H9 (cell line): ENCODE measurements at regions not wholly inside any gene's neighbourhood (a gene's known extent, or its start where the extent isn't known, plus 50 kb on each side); places are given as distances from the start of the nearest gene placed in this dataset.

Experiments
- DNase-seq: peaks from one replicate; pipeline ENCODE4 v3.0.0-alpha.2; 2017
- H2AFZ ChIP-seq: one replicate; pipeline ENCODE4 v1.6.1; 2013; ENCODE audit warnings: mild to moderate bottlenecking, low read length, control low read depth, moderate library complexity
- H2AK5ac ChIP-seq: 2 replicates; pipeline ENCODE4 v1.6.1; 2013; ENCODE audit warnings: low read length, control low read depth, mixed read lengths; ENCODE audit not compliant: insufficient read length
- H2BK120ac ChIP-seq: one replicate; pipeline ENCODE4 v1.6.1; 2013; ENCODE audit warnings: low read depth, mild to moderate bottlenecking, low read length, control low read depth, inconsistent platforms; ENCODE audit not compliant: poor library complexity, severe bottlenecking
- H2BK12ac ChIP-seq: 2 replicates; pipeline ENCODE4 v1.6.1; 2013; ENCODE audit warnings: low read length, control low read depth, mixed read lengths, low read depth; ENCODE audit not compliant: insufficient read length
- H2BK15ac ChIP-seq: 2 replicates; pipeline ENCODE4 v1.6.1; 2013; ENCODE audit warnings: low read depth, low read length, control low read depth
- H2BK20ac ChIP-seq: one replicate; pipeline ENCODE4 v1.6.1; 2013; ENCODE audit warnings: low read depth, mild to moderate bottlenecking, low read length, control low read depth, inconsistent platforms; ENCODE audit not compliant: poor library complexity, severe bottlenecking
- H2BK5ac ChIP-seq: 2 replicates; pipeline ENCODE4 v1.6.1; 2013; ENCODE audit warnings: low read length, control low read depth, mixed read lengths; ENCODE audit not compliant: insufficient read length
- H3K14ac ChIP-seq: 2 replicates; pipeline ENCODE4 v1.6.1; 2013; ENCODE audit warnings: low read length, control low read depth; ENCODE audit not compliant: insufficient read depth
- H3K18ac ChIP-seq: 2 replicates; pipeline ENCODE4 v1.6.1; 2013; ENCODE audit warnings: low read depth, mild to moderate bottlenecking, mixed read lengths, low read length, control low read depth; ENCODE audit not compliant: insufficient read length
- H3K23ac ChIP-seq: 2 replicates; pipeline ENCODE4 v1.6.1; 2013; ENCODE audit warnings: low read length, control low read depth, mixed read lengths, low read depth; ENCODE audit not compliant: insufficient read length
- H3K23me2 ChIP-seq: 2 replicates; pipeline ENCODE4 v1.6.1; 2013; ENCODE audit warnings: low read depth, mild to moderate bottlenecking, mixed read lengths, low read length, control low read depth; ENCODE audit not compliant: insufficient read length, poor library complexity, severe bottlenecking
- H3K27ac ChIP-seq: 2 replicates; pipeline ENCODE4 v1.5.1; 2013; ENCODE audit warnings: low read length, control low read depth, mixed read lengths, low read depth; ENCODE audit not compliant: insufficient read length
- H3K27me3 ChIP-seq: 2 replicates; pipeline ENCODE4 v1.6.1; 2013; ENCODE audit warnings: low read length, control low read depth, inconsistent platforms; ENCODE audit not compliant: insufficient read depth
- H3K4ac ChIP-seq: 2 replicates; pipeline ENCODE4 v1.6.1; 2013; ENCODE audit warnings: low read depth, mild to moderate bottlenecking, control low read depth, inconsistent platforms, low read length, moderate library complexity
- H3K4me1 ChIP-seq: 2 replicates; pipeline ENCODE4 v1.6.1; 2013; ENCODE audit warnings: low read length, control low read depth, inconsistent platforms; ENCODE audit not compliant: insufficient read depth
- H3K4me2 ChIP-seq: 2 replicates; pipeline ENCODE4 v1.6.1; 2013; ENCODE audit warnings: low read length, control low read depth, mixed read lengths; ENCODE audit not compliant: insufficient read length, insufficient read depth
- H3K56ac ChIP-seq: 2 replicates; pipeline ENCODE4 v1.6.1; 2013; ENCODE audit warnings: low read depth, mild to moderate bottlenecking, mixed read lengths, low read length, control low read depth; ENCODE audit not compliant: insufficient read length
- H3K79me1 ChIP-seq: 2 replicates; pipeline ENCODE4 v1.6.1; 2013; ENCODE audit warnings: low read depth, mild to moderate bottlenecking, moderate library complexity, low read length, control low read depth, inconsistent platforms; ENCODE audit not compliant: insufficient read depth, poor library complexity, severe bottlenecking
- H3K79me2 ChIP-seq: 2 replicates; pipeline ENCODE4 v1.6.1; 2013; ENCODE audit warnings: low read length, control low read depth, inconsistent platforms; ENCODE audit not compliant: insufficient read depth
- H3K9ac ChIP-seq: 2 replicates; pipeline ENCODE4 v1.6.1; 2013; ENCODE audit warnings: low read length, control low read depth, mixed read lengths; ENCODE audit not compliant: insufficient read length; ENCODE audit errors: extremely low read depth
- H3K9me3 ChIP-seq: one replicate; pipeline ENCODE4 v1.6.1; 2013; ENCODE audit warnings: low read depth, low read length, inconsistent platforms; ENCODE audit not compliant: control insufficient read depth
- H3T11ph ChIP-seq: one replicate; pipeline ENCODE4 v1.6.1; 2013; ENCODE audit warnings: mild to moderate bottlenecking, low read length, control low read depth, inconsistent platforms
- H4K20me1 ChIP-seq: one replicate; pipeline ENCODE4 v1.6.1; 2013; ENCODE audit not compliant: control insufficient read depth, insufficient read length, insufficient read depth
- H4K5ac ChIP-seq: 2 replicates; pipeline ENCODE4 v1.6.1; 2013; ENCODE audit warnings: low read depth, mild to moderate bottlenecking, mixed read lengths, low read length, control low read depth; ENCODE audit not compliant: insufficient read length
- H4K8ac ChIP-seq: replicated peaks from 2 replicates; pipeline ENCODE4 v1.6.1; 2013; ENCODE audit warnings: low read length, control low read depth, mixed read lengths, low read depth; ENCODE audit not compliant: insufficient read length
- H4K91ac ChIP-seq: 2 replicates; pipeline ENCODE4 v1.6.1; 2013; ENCODE audit warnings: low read depth, mild to moderate bottlenecking, moderate library complexity, mixed read lengths, low read length, control low read depth; ENCODE audit not compliant: insufficient read length
- H3K27ac Mint-ChIP-seq, 3 experiments: 2 replicates in 2 of 3; 3 replicates in 1 of 3; pipeline ENCODE4 v1.8.0; 2020 to 2021; ENCODE audit warnings: mixed read lengths in 3 of 3, mild to moderate bottlenecking in 1 of 3, moderate library complexity in 1 of 3
- H3K27me3 Mint-ChIP-seq: 2 replicates; pipeline ENCODE4 v1.8.0; 2021; ENCODE audit warnings: low read depth, mild to moderate bottlenecking, moderate library complexity, mixed read lengths
- H3K36me3 Mint-ChIP-seq, 3 experiments: 2 replicates in 2 of 3; 3 replicates in 1 of 3; pipeline ENCODE4 v1.8.0; 2020 to 2021; ENCODE audit warnings: low read depth in 3 of 3, mixed read lengths in 3 of 3; ENCODE audit not compliant: insufficient read depth in 1 of 3
- H3K4me1 Mint-ChIP-seq, 2 experiments: 2 replicates each; pipeline ENCODE4 v1.8.0; 2020; ENCODE audit warnings: mixed read lengths in 2 of 2
- H3K4me3 Mint-ChIP-seq, 2 experiments: 2 replicates in 1 of 2; 3 replicates in 1 of 2; pipeline ENCODE4 v1.8.0; 2020 to 2021; ENCODE audit warnings: mild to moderate bottlenecking in 2 of 2, mixed read lengths in 2 of 2, moderate library complexity in 1 of 2
- H3K9me3 Mint-ChIP-seq, 2 experiments: 2 replicates in 1 of 2; 3 replicates in 1 of 2; pipeline ENCODE4 v1.8.0; 2020; ENCODE audit warnings: mild to moderate bottlenecking in 2 of 2, mixed read lengths in 2 of 2, moderate library complexity in 1 of 2
- WGBS: extraction: QIAGEN DNeasy Blood & Tissue Kit; methylation state at CpG from one replicate; pipeline ENCODE4 v1.1.7; 2013; ENCODE audit warnings: missing lambda C conversion rate, low lambda C conversion rate, mixed read lengths; ENCODE audit not compliant: insufficient read length; ENCODE audit errors: extremely low coverage; 5-methylcytosine and 5-hydroxymethylcytosine counted together
- TF ChIP-seq, protein P1 (sequence below): fragments of 200-600 bp; sonication (generic); conservative IDR thresholded peaks from 3 replicates; pipeline ENCODE4 v1.8.0; 2021; ENCODE audit warnings: antibody characterized with exemption, mild to moderate bottlenecking

DNA sequence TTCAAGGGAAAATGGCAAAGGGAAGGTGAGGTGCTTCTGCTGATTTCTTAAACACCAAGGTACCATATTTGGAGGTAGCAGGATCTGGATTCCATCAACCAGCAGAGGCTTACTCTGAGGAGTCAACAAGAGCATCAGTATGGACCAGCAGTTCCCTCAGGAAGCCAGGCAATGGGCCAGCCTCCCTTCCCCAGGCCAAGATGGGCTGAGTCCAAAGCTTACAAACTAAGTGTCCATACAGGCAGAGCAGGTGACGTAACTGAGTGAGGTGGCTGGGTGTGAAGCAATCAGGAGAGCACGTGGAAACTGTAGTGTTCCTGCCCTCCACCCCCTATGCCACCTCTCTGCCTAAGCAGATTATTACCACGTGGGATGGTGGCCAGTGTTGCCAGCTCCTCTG lies 134.2 kb upstream of the HNRNPA3 start:
- no peaks in the 10 kb centered on the region for H3K27me3 ChIP-seq
- H3K4me2 ChIP-seq: no peak overlapping the region
- Mint-ChIP-seq H3K36me3 (no peaks in the 10 kb centered on the region), H3K9me3 (no peaks in the 10 kb centered on the region), H3K27ac (no peak overlapping the region), H3K4me3 (no peak overlapping the region), H3K4me1 (peaks cover 13 to 20% of the 10 kb centered on the region in 2 experiments), H3K27me3 (no peaks in the 10 kb centered on the region; the same call in 1 of the 2 replicates)
- H2AK5ac ChIP-seq: no peak overlapping the region
- no peak overlapping the region for H2BK15ac ChIP-seq
- H2BK20ac ChIP-seq: no peak overlapping the region
- no peaks in the 10 kb centered on the region for H3K79me2 ChIP-seq
- H3K79me1 ChIP-seq: no peaks in the 10 kb centered on the region
- no peak overlapping the region for H3K56ac ChIP-seq
- no peaks in the 10 kb centered on the region for H4K20me1 ChIP-seq
- H3T11ph ChIP-seq: no peak overlapping the region
- H3K4ac ChIP-seq: no peak overlapping the region
- WGBS: no CpG with 5 or more reads among the region's 3 CpGs
- no peak overlapping the region for H3K18ac ChIP-seq
- no peak overlapping the region for H4K5ac ChIP-seq
- DNase-seq: no peak
- no peak overlapping the region for H2BK120ac ChIP-seq
- H3K9ac ChIP-seq: no peak overlapping the region
- no peak overlapping the region for H4K8ac ChIP-seq
- no peak overlapping the region for H2BK12ac ChIP-seq
- no peak overlapping the region for H2AFZ ChIP-seq
- TF ChIP-seq, protein P1, sequence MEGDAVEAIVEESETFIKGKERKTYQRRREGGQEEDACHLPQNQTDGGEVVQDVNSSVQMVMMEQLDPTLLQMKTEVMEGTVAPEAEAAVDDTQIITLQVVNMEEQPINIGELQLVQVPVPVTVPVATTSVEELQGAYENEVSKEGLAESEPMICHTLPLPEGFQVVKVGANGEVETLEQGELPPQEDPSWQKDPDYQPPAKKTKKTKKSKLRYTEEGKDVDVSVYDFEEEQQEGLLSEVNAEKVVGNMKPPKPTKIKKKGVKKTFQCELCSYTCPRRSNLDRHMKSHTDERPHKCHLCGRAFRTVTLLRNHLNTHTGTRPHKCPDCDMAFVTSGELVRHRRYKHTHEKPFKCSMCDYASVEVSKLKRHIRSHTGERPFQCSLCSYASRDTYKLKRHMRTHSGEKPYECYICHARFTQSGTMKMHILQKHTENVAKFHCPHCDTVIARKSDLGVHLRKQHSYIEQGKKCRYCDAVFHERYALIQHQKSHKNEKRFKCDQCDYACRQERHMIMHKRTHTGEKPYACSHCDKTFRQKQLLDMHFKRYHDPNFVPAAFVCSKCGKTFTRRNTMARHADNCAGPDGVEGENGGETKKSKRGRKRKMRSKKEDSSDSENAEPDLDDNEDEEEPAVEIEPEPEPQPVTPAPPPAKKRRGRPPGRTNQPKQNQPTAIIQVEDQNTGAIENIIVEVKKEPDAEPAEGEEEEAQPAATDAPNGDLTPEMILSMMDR: no peak
- no peak overlapping the region for H3K23ac ChIP-seq
- H3K27ac ChIP-seq: no peak overlapping the region
- no peaks in the 10 kb centered on the region; the same call in 1 of the 2 replicates for H3K4me1 ChIP-seq
- H3K23me2 ChIP-seq: no peaks in the 10 kb centered on the region
- H3K9me3 ChIP-seq: no peaks in the 10 kb centered on the region
- H2BK5ac ChIP-seq: no peak overlapping the region
- no peak overlapping the region for H3K14ac ChIP-seq
- no peak overlapping the region for H4K91ac ChIP-seq
